Lower lobe of right lung (tissue), 2 donors: ENCODE measurements at regions not wholly inside any gene's neighbourhood (a gene's known extent, or its start where the extent isn't known, plus 50 kb on each side); places are given as distances from the start of the nearest gene placed in this dataset.

Experiments
- ATAC-seq, 2 donors: fragments of 200-7000 bp; cut with Tn5 transposase; one replicate each; pipeline ENCODE4 v1.9.1; 2020 to 2022; ENCODE audit warnings: mild to moderate bottlenecking in 2 of 2, moderate library complexity in 2 of 2
- DNase-seq: peaks from one replicate; pipeline ENCODE4 v3.0.0-alpha.2; 2020
- H3K27ac ChIP-seq: fragments of 200-600 bp; one replicate; pipeline ENCODE4 v1.8.0; 2022
- H3K27me3 ChIP-seq: fragments of 200-600 bp; one replicate; pipeline ENCODE4 v1.8.0; 2022; ENCODE audit warnings: low read depth
- H3K36me3 ChIP-seq: fragments of 200-600 bp; one replicate; pipeline ENCODE4 v1.8.0; 2022; ENCODE audit warnings: mild to moderate bottlenecking
- H3K4me1 ChIP-seq: fragments of 200-600 bp; one replicate; pipeline ENCODE4 v1.8.0; 2022
- H3K4me3 ChIP-seq: fragments of 200-600 bp; one replicate; pipeline ENCODE4 v1.8.0; 2022; ENCODE audit warnings: mild to moderate bottlenecking
- H3K9me3 ChIP-seq: fragments of 200-600 bp; one replicate; pipeline ENCODE4 v1.8.0; 2022
- CTCF ChIP-seq: fragments of 200-600 bp; IDR thresholded peaks from one replicate; pipeline ENCODE4 v1.8.0; 2022; ENCODE audit warnings: antibody characterized with exemption, mild to moderate bottlenecking
- intact Hi-C: fragments of 100-400 bp; cut with DNase I; formaldehyde crosslinking; loops from one replicate; pipeline ENCODE4 v1.11.0; 2022
- donor health status: DM: no; HTN: yes; CAD: no; lungs with severe emphysema.

GRCh38 chr5:87147441-87147840 lies 120.2 kb upstream of the RASA1 start:
- Histone ChIP-seq H3K27me3 (no peaks in the 10 kb centered on the region), H3K9me3 (no peaks in the 10 kb centered on the region), H3K4me3 (no peak overlapping the region), H3K36me3 (no peaks in the 10 kb centered on the region), H3K4me1 (no peaks in the 10 kb centered on the region), H3K27ac (no peak overlapping the region)
- no peak for DNase-seq
- ATAC-seq: no peak
- intact Hi-C loops: no loop called here
- TF ChIP-seq CTCF: no peak

GRCh38 chr5:87150630-87151029 lies 117.1 kb upstream of the RASA1 start:
- Histone ChIP-seq H3K4me3 (no peak overlapping the region), H3K4me1 (no peaks in the 10 kb centered on the region), H3K27ac (no peak overlapping the region), H3K9me3 (no peaks in the 10 kb centered on the region), H3K36me3 (no peaks in the 10 kb centered on the region), H3K27me3 (no peaks in the 10 kb centered on the region)
- TF ChIP-seq CTCF: no peak
- intact Hi-C loops: no loop called here
- DNase-seq: no peak
- ATAC-seq: no peak

- no peak overlapping the region for H3K27ac ChIP-seq
- DNase-seq (no peak), ATAC-seq (no peak)
- no peak overlapping the region for H3K4me3 ChIP-seq
- intact Hi-C loops: no loop called here
- no peaks in the 10 kb centered on the region for H3K4me1 ChIP-seq
- no peak for TF ChIP-seq CTCF
- no peaks in the 10 kb centered on the region for H3K9me3 ChIP-seq
- H3K27me3 ChIP-seq: no peaks in the 10 kb centered on the region
- H3K36me3 ChIP-seq: no peaks in the 10 kb centered on the region
Observed at GRCh38 chr5:87151547-87151946, 116.1 kb upstream of the RASA1 start.

GRCh38 chr5:87152886-87153285 lies 114.8 kb upstream of the RASA1 start:
- Histone ChIP-seq H3K36me3 (no peaks in the 10 kb centered on the region), H3K27ac (no peak overlapping the region), H3K27me3 (no peaks in the 10 kb centered on the region), H3K4me1 (no peaks in the 10 kb centered on the region), H3K4me3 (no peak overlapping the region), H3K9me3 (no peaks in the 10 kb centered on the region)
- intact Hi-C loops: no loop called here
- no peak for ATAC-seq
- TF ChIP-seq CTCF: no peak
- DNase-seq: no peak

- no peak for TF ChIP-seq CTCF
- Histone ChIP-seq H3K4me3 (no peak overlapping the region), H3K4me1 (no peaks in the 10 kb centered on the region), H3K36me3 (no peaks in the 10 kb centered on the region), H3K27ac (no peak overlapping the region), H3K9me3 (no peaks in the 10 kb centered on the region), H3K27me3 (no peaks in the 10 kb centered on the region)
- ATAC-seq (no peak), DNase-seq (no peak)
- intact Hi-C loops: no loop called here
Observed at GRCh38 chr5:87154191-87154590, 113.5 kb upstream of the RASA1 start.

- H3K4me1 ChIP-seq: no peaks in the 10 kb centered on the region
Observed at GRCh38 chr5:87155106-87155505, 112.6 kb upstream of the RASA1 start.

More at GRCh38 chr5:87155106-87155505, 112.6 kb upstream of the RASA1 start:
- no peak for ATAC-seq
- Histone ChIP-seq H3K27me3 (no peaks in the 10 kb centered on the region), H3K27ac (no peak overlapping the region), H3K36me3 (no peaks in the 10 kb centered on the region), H3K9me3 (no peaks in the 10 kb centered on the region), H3K4me3 (no peak overlapping the region)
- DNase-seq: no peak
- intact Hi-C loops: no loop called here
- no peak for TF ChIP-seq CTCF
